Choroid plexus epithelial cell (primary cell): ENCODE measurements at regions not wholly inside any gene's neighbourhood (a gene's known extent, or its start where the extent isn't known, plus 50 kb on each side); places are given as distances from the start of the nearest gene placed in this dataset.
A peak's percentile ranks its signal among the peaks of the same experiment; 100 is the strongest.

Experiments used
- DNase-seq: peaks from one replicate; pipeline ENCODE4 v3.0.0-alpha.2; 2010; ENCODE audit warnings: low read depth
- H3K4me3 ChIP-seq: 2 replicates; pipeline ENCODE4 v1.5.1; 2011; ENCODE audit warnings: low read depth, mild to moderate bottlenecking, control low read depth, low read length, moderate library complexity
- CTCF ChIP-seq: conservative IDR thresholded peaks from 2 replicates; pipeline ENCODE4 v1.5.1; 2011; ENCODE audit warnings: low read depth, mild to moderate bottlenecking, control low read depth, inconsistent platforms, low read length, moderate library complexity

GRCh38 chr12:94786906-94787305 lies 136.5 kb upstream of the TMCC3 start:
- no peak for DNase-seq
- no peak for TF ChIP-seq CTCF
- H3K4me3 ChIP-seq = no peak overlapping the region

DNA sequence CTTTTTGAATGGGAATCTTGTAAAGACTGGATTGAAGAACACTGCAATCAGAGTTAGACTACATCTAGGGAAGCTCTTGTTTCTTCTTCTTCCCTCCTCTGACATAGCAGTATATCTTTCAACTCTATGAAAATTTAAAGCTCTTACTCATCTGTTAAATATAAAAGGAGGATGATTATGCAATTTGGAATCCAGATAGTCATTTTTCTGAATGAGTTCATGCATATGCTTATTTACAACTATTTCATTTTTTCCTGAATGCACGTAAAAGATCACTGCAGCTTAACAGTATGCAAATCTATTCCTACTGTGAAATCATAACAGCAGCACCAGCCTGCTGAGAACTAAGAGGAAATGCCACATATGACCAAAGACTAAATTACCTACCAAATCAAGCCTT lies 133.5 kb upstream of the TMCC3 start:
- H3K4me3 ChIP-seq = no peak overlapping the region
- TF ChIP-seq CTCF = no peak
- peak; percentile 53 for DNase-seq

DNA sequence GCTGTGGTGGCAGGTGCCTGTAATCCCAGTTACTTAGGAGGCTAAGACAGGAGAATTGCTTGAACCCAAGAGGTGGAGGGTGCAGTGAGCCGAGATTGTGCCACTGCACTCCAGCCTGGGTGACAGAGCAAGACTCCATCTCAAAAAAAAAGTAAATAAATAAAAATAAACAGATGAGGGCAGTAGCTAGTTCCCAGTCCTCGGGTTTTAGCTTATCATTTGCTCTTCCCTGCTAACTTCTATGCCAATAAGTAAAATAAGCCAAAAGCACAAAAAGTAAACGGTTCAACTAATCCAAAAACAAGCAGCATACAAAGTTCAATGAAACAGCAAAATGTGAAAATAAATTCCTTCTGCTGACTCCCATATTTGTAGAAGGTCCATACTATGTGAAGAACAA lies 133.0 kb upstream of the TMCC3 start:
- DNase-seq = no peak
- no peak for TF ChIP-seq CTCF
- no peak overlapping the region for H3K4me3 ChIP-seq

- no peak for DNase-seq
- no peak overlapping the region for H3K4me3 ChIP-seq
- TF ChIP-seq CTCF = no peak
Observed at GRCh38 chr12:94781835-94782234, 131.5 kb upstream of the TMCC3 start.

DNA sequence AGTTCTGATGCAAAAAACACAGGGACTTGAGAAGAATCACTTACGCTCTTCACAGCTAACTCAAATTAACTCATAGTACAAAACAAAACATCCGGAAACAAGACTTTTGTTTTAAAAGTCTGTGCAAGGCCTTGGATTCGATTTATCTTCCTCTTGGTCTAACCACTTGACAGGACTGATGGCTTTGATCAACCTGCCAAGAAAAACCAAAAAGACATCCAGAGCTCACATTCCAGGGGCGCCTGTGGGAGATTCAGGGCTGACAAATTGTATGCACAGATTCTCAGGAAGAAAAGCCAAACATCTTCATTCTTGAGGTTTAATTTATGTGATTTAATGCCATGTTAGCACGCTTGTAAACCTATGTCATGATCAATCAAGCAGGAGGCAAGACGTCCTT lies 129.1 kb upstream of the TMCC3 start:
- TF ChIP-seq CTCF = no peak
- DNase-seq = peak; percentile 83
- no peak overlapping the region for H3K4me3 ChIP-seq

DNA sequence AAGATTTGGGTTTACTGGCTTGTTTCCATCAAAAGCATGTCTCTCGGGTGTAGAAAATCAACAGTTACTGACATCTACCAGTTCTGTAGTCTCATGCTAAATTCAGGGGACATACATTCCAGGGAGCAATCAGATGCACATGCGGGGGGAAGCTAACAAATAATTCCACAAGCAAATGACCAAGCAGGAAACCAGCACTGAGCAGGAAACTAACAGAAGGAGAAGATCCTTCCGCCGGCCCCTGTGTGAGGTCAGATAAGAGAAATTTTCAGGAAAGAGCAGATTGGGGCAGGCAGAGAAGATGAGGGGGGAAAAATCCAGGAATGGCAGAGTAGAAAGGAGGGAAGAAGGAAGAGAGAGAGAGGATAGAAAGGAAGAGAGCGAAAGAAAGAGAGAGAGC lies 127.6 kb upstream of the TMCC3 start:
- no peak for DNase-seq
- TF ChIP-seq CTCF = no peak
- no peak overlapping the region for H3K4me3 ChIP-seq

DNA sequence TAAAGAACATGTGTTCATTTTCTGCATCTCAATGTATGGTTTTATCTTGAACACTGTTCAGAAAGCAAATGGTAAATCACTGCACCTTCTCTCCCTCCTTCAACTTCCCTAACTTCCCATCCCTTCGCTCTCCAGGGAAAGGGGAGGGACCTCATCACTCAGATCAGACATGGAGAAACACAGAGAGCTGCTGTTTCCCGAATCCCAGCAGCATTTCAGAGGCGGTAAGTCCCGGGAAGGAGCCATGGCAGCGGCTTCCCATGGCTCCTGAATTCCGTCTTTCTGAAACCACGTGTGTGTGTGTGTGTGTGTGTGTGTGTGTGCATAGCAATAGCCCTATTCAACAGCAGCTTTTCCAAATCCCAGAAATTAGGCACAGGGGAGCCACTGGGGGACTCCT lies 125.4 kb upstream of the TMCC3 start:
- H3K4me3 ChIP-seq = no peak overlapping the region
- DNase-seq = no peak
- no peak for TF ChIP-seq CTCF
